ENCODE measurements at regions not wholly inside any gene's neighbourhood (a gene's known extent, or its start where the extent isn't known, plus 50 kb on each side); places are given as distances from the start of the nearest gene placed in this dataset.

- no peak for DNase-seq (ENCODE audit: low spot score)
These were observed 263.0 kb downstream of the NDUFA10 start for GRCh38 chr2:239762106-239762505.

- DNase-seq (ENCODE audit: low spot score) = no peak
These were observed 264.5 kb downstream of the NDUFA10 start for GRCh38 chr2:239760596-239760995.

- DNase-seq (ENCODE audit: low spot score) = no peak
These were observed 266.8 kb downstream of the NDUFA10 start for GRCh38 chr2:239758279-239758877.

- no peak for DNase-seq (ENCODE audit: low spot score)
These were observed 268.1 kb downstream of the NDUFA10 start for GRCh38 chr2:239756790-239757760.

- DNase-seq (ENCODE audit: low spot score) = no peak
These were observed 268.9 kb downstream of the NDUFA10 start for GRCh38 chr2:239756031-239756789.

- DNase-seq (ENCODE audit: low spot score) = no peak
These were observed 271.7 kb downstream of the NDUFA10 start for GRCh38 chr2:239753401-239753837.

- DNase-seq (ENCODE audit: low spot score) = no peak
These were observed 272.2 kb downstream of the NDUFA10 start for GRCh38 chr2:239752951-239753350.

GRCh38 chr2:239751679-239752355, 273.3 kb downstream of the NDUFA10 start:
- no peak for DNase-seq (ENCODE audit: low spot score)

- DNase-seq (ENCODE audit: low spot score) = no peak
These were observed 274.0 kb downstream of the NDUFA10 start for GRCh38 chr2:239750929-239751678.

- DNase-seq (ENCODE audit: low spot score) = no peak
These were observed 274.9 kb downstream of the NDUFA10 start for GRCh38 chr2:239750045-239750835.

GRCh38 chr2:239749272-239749873, 275.8 kb downstream of the NDUFA10 start:
- no peak for DNase-seq (ENCODE audit: low spot score)

GRCh38 chr2:239748811-239749210, 276.3 kb downstream of the NDUFA10 start:
- no peak for DNase-seq (ENCODE audit: low spot score)

- DNase-seq (ENCODE audit: low spot score) = no peak
These were observed 277.4 kb downstream of the NDUFA10 start for GRCh38 chr2:239747771-239748170.

GRCh38 chr2:239747274-239747673, 277.9 kb downstream of the NDUFA10 start:
- DNase-seq (ENCODE audit: low spot score) = no peak

GRCh38 chr2:239746559-239747246, 278.4 kb downstream of the NDUFA10 start:
- no peak for DNase-seq (ENCODE audit: low spot score)

GRCh38 chr2:239745386-239746227, 279.5 kb downstream of the NDUFA10 start:
- DNase-seq (ENCODE audit: low spot score) = no peak

- DNase-seq (ENCODE audit: low spot score) = no peak
These were observed 280.3 kb downstream of the NDUFA10 start for GRCh38 chr2:239744706-239745340.

GRCh38 chr2:239743206-239743605, 281.9 kb downstream of the NDUFA10 start:
- no peak for DNase-seq (ENCODE audit: low spot score)

Data from HuH-7.5 (cell line).